SK-N-SH (cell line): ENCODE measurements at regions not wholly inside any gene's neighbourhood (a gene's known extent, or its start where the extent isn't known, plus 50 kb on each side); places are given as distances from the start of the nearest gene placed in this dataset.

Source experiments
- CTCF ChIA-PET: fragments of 300-600, 350-600 bp; formaldehyde crosslinking; extraction: SDS; loops from one replicate; lab custom pipeline; 2021; lab: Yijun Ruan, JAX
- POLR2A ChIA-PET: fragments of 350-600 bp; sonication (Branson Sonifier 250); formaldehyde crosslinking; extraction: SDS; loops from one replicate; lab custom pipeline; 2020; ENCODE audit warnings: antibody characterized with exemption, inconsistent platforms; lab: Yijun Ruan, JAX
- DNase-seq: peaks from one replicate; pipeline ENCODE4 v3.0.0; 2012
- H2AFZ ChIP-seq: fragments of 200-600 bp; sonication (generic); 2 replicates; pipeline ENCODE4 v1.8.1; 2016; ENCODE audit warnings: antibody characterized with exemption, mild to moderate bottlenecking, low read depth
- H3F3A ChIP-seq: fragments of 200-600 bp; sonication (generic); replicated peaks from 2 replicates; pipeline ENCODE3; 2016; ENCODE audit warnings: antibody characterized with exemption, mild to moderate bottlenecking; ENCODE audit not compliant: insufficient read depth
- H3K27ac ChIP-seq, 2 experiments: fragments of 200-500 bp in 1 of 2; fragments of 200-600 bp in 1 of 2; sonication (Bioruptor generic) in 1 of 2; sonication (generic), shearing (Covaris generic) in 1 of 2; 2 replicates each; pipeline versions ENCODE4 v1.5.1 to v1.6.1; 2014 to 2016; ENCODE audit warnings: low read depth in 2 of 2, inconsistent platforms in 1 of 2, low read length in 1 of 2, mild to moderate bottlenecking in 1 of 2, mixed read lengths in 1 of 2
- H3K27me3 ChIP-seq: fragments of 200-600 bp; sonication (generic), shearing (Covaris generic); 2 replicates; pipeline ENCODE4 v1.6.1; 2016; ENCODE audit warnings: mixed run types; ENCODE audit not compliant: insufficient read depth
- H3K36me3 ChIP-seq, 2 experiments: fragments of 200-500 bp in 1 of 2; fragments of 200-600 bp in 1 of 2; sonication (Bioruptor generic) in 1 of 2; sonication (generic) in 1 of 2; replicated peaks in 1 of 2; 2 replicates each; pipeline versions ENCODE3 to v1.5.1; 2014 to 2016; ENCODE audit warnings: low read length in 1 of 2, mild to moderate bottlenecking in 1 of 2; ENCODE audit not compliant: insufficient read depth in 2 of 2, control insufficient read depth in 1 of 2
- H3K4me1 ChIP-seq, 2 experiments: fragments of 200-500 bp in 1 of 2; fragments of 200-600 bp in 1 of 2; sonication (Bioruptor generic) in 1 of 2; sonication (generic), shearing (Covaris generic) in 1 of 2; 2 replicates each; pipeline versions ENCODE4 v1.5.1 to v1.6.1; 2014 to 2016; ENCODE audit warnings: low read depth in 1 of 2, low read length in 1 of 2, mixed run types in 1 of 2; ENCODE audit not compliant: insufficient read depth in 2 of 2, control insufficient read depth in 1 of 2
- H3K4me2 ChIP-seq: fragments of 200-600 bp; sonication (generic), shearing (Covaris generic); 2 replicates; pipeline ENCODE4 v1.6.1; 2017; ENCODE audit warnings: mixed run types
- H3K4me3 ChIP-seq, 2 experiments: fragments of 200-500 bp in 1 of 2; fragments of 200-600 bp in 1 of 2; sonication (Bioruptor generic) in 1 of 2; sonication (generic), shearing (Covaris generic) in 1 of 2; 2 replicates each; pipeline versions ENCODE4 v1.5.1 to v1.8.1; 2014 to 2016; ENCODE audit warnings: low read depth in 2 of 2, inconsistent platforms in 1 of 2, low read length in 1 of 2, mild to moderate bottlenecking in 1 of 2, mixed read lengths in 1 of 2, moderate library complexity in 1 of 2
- H3K79me2 ChIP-seq: fragments of 200-600 bp; sonication (generic); 2 replicates; pipeline ENCODE4 v1.8.1; 2017; ENCODE audit warnings: mild to moderate bottlenecking; ENCODE audit not compliant: insufficient read depth
- H3K9ac ChIP-seq: fragments of 200-600 bp; sonication (generic); 2 replicates; pipeline ENCODE4 v1.6.1; 2017; ENCODE audit warnings: mixed run types
- H3K9me2 ChIP-seq: fragments of 200-600 bp; sonication (generic); 2 replicates; pipeline ENCODE4 v1.6.1; 2017; ENCODE audit warnings: mixed run types
- H3K9me3 ChIP-seq: fragments of 200-600 bp; sonication (generic); 2 replicates; pipeline ENCODE4 v1.6.1; 2017; ENCODE audit warnings: mixed run types, mild to moderate bottlenecking, moderate library complexity
- H4K20me1 ChIP-seq: fragments of 200-600 bp; sonication (generic); 2 replicates; pipeline ENCODE4 v1.6.1; 2017; ENCODE audit warnings: mild to moderate bottlenecking, mixed run types; ENCODE audit not compliant: insufficient read depth
- CTCF ChIP-seq: fragments of 200-600 bp; sonication (generic); IDR thresholded peaks from 2 replicates; pipeline ENCODE4 v1.6.1; 2017; ENCODE audit warnings: antibody characterized with exemption, mild to moderate bottlenecking, moderate library complexity
- EP300 ChIP-seq, 2 experiments: IDR thresholded peaks; 2 replicates each; pipeline versions ENCODE4 v1.4.0 to v1.6.1; 2012; ENCODE audit warnings: borderline replicate concordance in 1 of 2, low read depth in 1 of 2, low read length in 1 of 2
- EZH2phosphoT487 ChIP-seq: fragments of 200-600 bp; sonication (generic); IDR thresholded peaks from 2 replicates; pipeline ENCODE4 v1.6.1; 2017; ENCODE audit warnings: low read depth, mixed run types, mild to moderate bottlenecking, antibody characterized with exemption, moderate library complexity, borderline replicate concordance
- JUND ChIP-seq: IDR thresholded peaks from 2 replicates; pipeline ENCODE4 v1.4.0; 2012
- MAX ChIP-seq: IDR thresholded peaks from 2 replicates; pipeline ENCODE4 v1.4.0; 2012; ENCODE audit warnings: low read depth
- MXI1 ChIP-seq: IDR thresholded peaks from 2 replicates; pipeline ENCODE4 v1.6.1; 2012; ENCODE audit warnings: mild to moderate bottlenecking, low read depth, low read length, improper control_type of control experiment
- REST ChIP-seq: IDR thresholded peaks from 2 replicates; pipeline ENCODE4 v1.6.1; 2012; ENCODE audit warnings: mild to moderate bottlenecking, low read depth, low read length, moderate library complexity
- RXRA ChIP-seq: IDR thresholded peaks from 2 replicates; pipeline ENCODE4 v1.4.0; 2012; ENCODE audit warnings: low read depth, mild to moderate bottlenecking, borderline replicate concordance
- SMC3 ChIP-seq: IDR thresholded peaks from 2 replicates; pipeline ENCODE4 v1.6.1; 2012; ENCODE audit warnings: low read depth, low read length, improper control_type of control experiment
- TEAD4 ChIP-seq: IDR thresholded peaks from 2 replicates; pipeline ENCODE4 v1.4.0; 2012; ENCODE audit warnings: mild to moderate bottlenecking, borderline replicate concordance; ENCODE audit not compliant: insufficient read depth
- WGBS: methylation state at CpG from one replicate; pipeline ENCODE4 v1.1.6; 2017; ENCODE audit warnings: low lambda C conversion rate; 5-methylcytosine and 5-hydroxymethylcytosine counted together

- TF ChIP-seq MAX (no peak), EP300 (IDR thresholded peaks at IDR 0.05; ENCODE audit: borderline replicate concordance in 1 of 2, low read depth in 1 of 2, low read length in 1 of 2) (no peak)
Observed at GRCh38 chr4:8774071-8774470, 97.6 kb downstream of the HMX1 start (continued).

GRCh38 chr4:8773124-8773931 is 98.3 kb downstream of the HMX1 start:
- Histone ChIP-seq H3K4me1 (peaks cover 0 to 22% of the 10 kb centered on the region in 2 experiments; a peak in 1 of 4 replicates), H3K4me2 (no peak overlapping the region), H4K20me1 (no peaks in the 10 kb centered on the region), H3K27ac (no peak overlapping the region), H2AFZ (no peak overlapping the region), H3F3A (no peaks in the 10 kb centered on the region), H3K9me3 (no peaks in the 10 kb centered on the region), H3K79me2 (no peaks in the 10 kb centered on the region), H3K4me3 (no peak overlapping the region), H3K36me3 (no peaks in the 10 kb centered on the region), H3K27me3 (no peaks in the 10 kb centered on the region), H3K9me2 (no peaks in the 10 kb centered on the region), H3K9ac (no peak overlapping the region)
- POLR2A ChIA-PET: no interaction called here
- TF ChIP-seq MXI1 (no peak), EZH2phosphoT487 (no peak), CTCF (no peak), SMC3 (no peak), JUND (no peak), TEAD4 (no peak), REST (no peak), MAX (no peak), EP300 (IDR thresholded peaks at IDR 0.05; ENCODE audit: borderline replicate concordance in 1 of 2, low read depth in 1 of 2, low read length in 1 of 2) (no peak), RXRA (no peak)
- CTCF ChIA-PET: interaction anchor here (0.6 to 1.0 kb wide), 2 partner anchors 18 to 115 kb away, joined by 3 read pairs; no protein-coding TSS in a partner anchor
- no peak for DNase-seq
- WGBS: 65% methylated on average over 11 of the region's 36 CpGs
